PC-9 (cell line): ENCODE measurements at regions not wholly inside any gene's neighbourhood (a gene's known extent, or its start where the extent isn't known, plus 50 kb on each side); places are given as distances from the start of the nearest gene placed in this dataset.

Source experiments
- EZH2 ChIP-seq: fragments of 200-600 bp; sonication (generic); IDR thresholded peaks from 2 replicates; pipeline ENCODE4 v1.8.0; 2017; ENCODE audit warnings: antibody characterized with exemption, low read depth
- TF ChIP-seq, protein P1 (sequence below): fragments of 200-600 bp; sonication (generic); conservative IDR thresholded peaks from 2 replicates; pipeline ENCODE4 v1.6.1; 2017; ENCODE audit warnings: mixed run types, antibody characterized with exemption, mild to moderate bottlenecking, moderate library complexity

- no peak for TF ChIP-seq EZH2
- TF ChIP-seq, protein P1, sequence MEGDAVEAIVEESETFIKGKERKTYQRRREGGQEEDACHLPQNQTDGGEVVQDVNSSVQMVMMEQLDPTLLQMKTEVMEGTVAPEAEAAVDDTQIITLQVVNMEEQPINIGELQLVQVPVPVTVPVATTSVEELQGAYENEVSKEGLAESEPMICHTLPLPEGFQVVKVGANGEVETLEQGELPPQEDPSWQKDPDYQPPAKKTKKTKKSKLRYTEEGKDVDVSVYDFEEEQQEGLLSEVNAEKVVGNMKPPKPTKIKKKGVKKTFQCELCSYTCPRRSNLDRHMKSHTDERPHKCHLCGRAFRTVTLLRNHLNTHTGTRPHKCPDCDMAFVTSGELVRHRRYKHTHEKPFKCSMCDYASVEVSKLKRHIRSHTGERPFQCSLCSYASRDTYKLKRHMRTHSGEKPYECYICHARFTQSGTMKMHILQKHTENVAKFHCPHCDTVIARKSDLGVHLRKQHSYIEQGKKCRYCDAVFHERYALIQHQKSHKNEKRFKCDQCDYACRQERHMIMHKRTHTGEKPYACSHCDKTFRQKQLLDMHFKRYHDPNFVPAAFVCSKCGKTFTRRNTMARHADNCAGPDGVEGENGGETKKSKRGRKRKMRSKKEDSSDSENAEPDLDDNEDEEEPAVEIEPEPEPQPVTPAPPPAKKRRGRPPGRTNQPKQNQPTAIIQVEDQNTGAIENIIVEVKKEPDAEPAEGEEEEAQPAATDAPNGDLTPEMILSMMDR = no peak
Observed at GRCh38 chr4:188697243-188697642, 558.0 kb downstream of the TRIML1 start.
